GM12891 (cell line): ENCODE measurements at regions not wholly inside any gene's neighbourhood (a gene's known extent, or its start where the extent isn't known, plus 50 kb on each side); places are given as distances from the start of the nearest gene placed in this dataset.

Experiments
- POLR2A ChIP-seq: IDR thresholded peaks from 2 replicates; pipeline ENCODE4 v1.6.1; 2011; ENCODE audit warnings: low read depth, low read length, control low read depth
- POLR2AphosphoS5 ChIP-seq: IDR thresholded peaks from 2 replicates; pipeline ENCODE4 v1.6.1; 2011; ENCODE audit warnings: low read depth, low read length, control low read depth
- POU2F2 ChIP-seq: IDR thresholded peaks from 2 replicates; pipeline ENCODE4 v1.6.1; 2011; ENCODE audit warnings: low read depth, mild to moderate bottlenecking, control low read depth, low read length, moderate library complexity
- SPI1 ChIP-seq: IDR thresholded peaks from 2 replicates; pipeline ENCODE4 v1.6.1; 2011; ENCODE audit warnings: low read depth, low read length, control low read depth
- TAF1 ChIP-seq: IDR thresholded peaks from 2 replicates; pipeline ENCODE4 v1.6.1; 2011; ENCODE audit warnings: low read depth, low read length, control low read depth

DNA sequence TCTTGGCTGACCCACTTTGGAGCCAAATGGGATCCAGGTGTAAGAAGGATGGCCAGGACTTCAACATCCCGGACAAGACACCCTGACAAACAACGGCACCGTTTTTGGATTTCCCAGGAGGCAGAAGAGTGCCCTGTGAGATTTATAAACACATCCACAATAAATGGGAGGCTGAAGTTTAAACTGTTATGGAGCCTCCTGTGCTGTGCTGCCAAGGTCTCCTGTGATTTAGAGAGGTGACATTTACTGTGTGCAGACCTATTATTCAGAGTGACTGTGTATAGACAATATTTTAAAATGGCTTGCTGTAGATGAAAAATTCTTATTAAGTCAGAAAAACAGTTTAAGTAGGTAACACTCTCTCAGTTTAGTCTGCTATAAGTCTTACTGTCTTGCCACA lies 401.5 kb upstream of the ETAA1 start:
- TF ChIP-seq SPI1 (no peak), TAF1 (no peak), POLR2A (no peak), POLR2AphosphoS5 (no peak), POU2F2 (no peak)
